ENCODE measurements at regions not wholly inside any gene's neighbourhood (a gene's known extent, or its start where the extent isn't known, plus 50 kb on each side); places are given as distances from the start of the nearest gene placed in this dataset.

GRCh38 chr3:24756101-24756888, 261.6 kb upstream of the THRB start:
- H3K4me2 ChIP-seq (ENCODE audit: low read length): no peak overlapping the region
- H3F3A ChIP-seq (ENCODE audit: insufficient read depth, low read length, poor library complexity, severe bottlenecking): no peaks in the 10 kb centered on the region
- no peak overlapping the region for H3K9ac ChIP-seq (ENCODE audit: low read length)
- no peaks in the 10 kb centered on the region for H3K9me2 ChIP-seq (ENCODE audit: insufficient read depth, low read length)
- H3K36me3 ChIP-seq (ENCODE audit: insufficient read depth, low read length): no peaks in the 10 kb centered on the region
- peak overlapping the region; percentile 26 for H3K27ac ChIP-seq (ENCODE audit: low read length)
- TF ChIP-seq, protein P1, sequence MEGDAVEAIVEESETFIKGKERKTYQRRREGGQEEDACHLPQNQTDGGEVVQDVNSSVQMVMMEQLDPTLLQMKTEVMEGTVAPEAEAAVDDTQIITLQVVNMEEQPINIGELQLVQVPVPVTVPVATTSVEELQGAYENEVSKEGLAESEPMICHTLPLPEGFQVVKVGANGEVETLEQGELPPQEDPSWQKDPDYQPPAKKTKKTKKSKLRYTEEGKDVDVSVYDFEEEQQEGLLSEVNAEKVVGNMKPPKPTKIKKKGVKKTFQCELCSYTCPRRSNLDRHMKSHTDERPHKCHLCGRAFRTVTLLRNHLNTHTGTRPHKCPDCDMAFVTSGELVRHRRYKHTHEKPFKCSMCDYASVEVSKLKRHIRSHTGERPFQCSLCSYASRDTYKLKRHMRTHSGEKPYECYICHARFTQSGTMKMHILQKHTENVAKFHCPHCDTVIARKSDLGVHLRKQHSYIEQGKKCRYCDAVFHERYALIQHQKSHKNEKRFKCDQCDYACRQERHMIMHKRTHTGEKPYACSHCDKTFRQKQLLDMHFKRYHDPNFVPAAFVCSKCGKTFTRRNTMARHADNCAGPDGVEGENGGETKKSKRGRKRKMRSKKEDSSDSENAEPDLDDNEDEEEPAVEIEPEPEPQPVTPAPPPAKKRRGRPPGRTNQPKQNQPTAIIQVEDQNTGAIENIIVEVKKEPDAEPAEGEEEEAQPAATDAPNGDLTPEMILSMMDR (IDR thresholded peaks at IDR 0.05; ENCODE audit: poor library complexity, severe bottlenecking): no peak
- TF ChIP-seq MXI1 (conservative IDR thresholded peaks at IDR 0.05; ENCODE audit: poor library complexity, severe bottlenecking) (no peak), TAF1 (IDR thresholded peaks at IDR 0.05; ENCODE audit: low read depth) (no peak), RAD21 (conservative IDR thresholded peaks at IDR 0.05) (no peak), POLR2AphosphoS5 (IDR thresholded peaks at IDR 0.05) (peak; percentile 11), SMC3 (conservative IDR thresholded peaks at IDR 0.05; ENCODE audit: poor library complexity) (no peak), EP300 (conservative IDR thresholded peaks at IDR 0.05; ENCODE audit: poor library complexity, severe bottlenecking) (no peak), EZH2 (IDR thresholded peaks at IDR 0.05; ENCODE audit: borderline replicate concordance, insufficient read depth, low read length, poor library complexity, severe bottlenecking) (no peak), REST (IDR thresholded peaks at IDR 0.05; ENCODE audit: borderline replicate concordance) (peak; percentile 67)
- H3K4me3 ChIP-seq (ENCODE audit: low read length): no peak overlapping the region
- no peaks in the 10 kb centered on the region for H3K9me3 ChIP-seq (ENCODE audit: low read length)
- no peak overlapping the region for H2AFZ ChIP-seq (ENCODE audit: low read depth, low read length)
- no peaks in the 10 kb centered on the region for H4K20me1 ChIP-seq (ENCODE audit: insufficient read depth)
- no peaks in the 10 kb centered on the region for H3K79me2 ChIP-seq (replicated peaks; ENCODE audit: insufficient read depth, low read length)
- no peaks in the 10 kb centered on the region for H3K27me3 ChIP-seq (ENCODE audit: insufficient read depth, low read depth, low read length)

DNA sequence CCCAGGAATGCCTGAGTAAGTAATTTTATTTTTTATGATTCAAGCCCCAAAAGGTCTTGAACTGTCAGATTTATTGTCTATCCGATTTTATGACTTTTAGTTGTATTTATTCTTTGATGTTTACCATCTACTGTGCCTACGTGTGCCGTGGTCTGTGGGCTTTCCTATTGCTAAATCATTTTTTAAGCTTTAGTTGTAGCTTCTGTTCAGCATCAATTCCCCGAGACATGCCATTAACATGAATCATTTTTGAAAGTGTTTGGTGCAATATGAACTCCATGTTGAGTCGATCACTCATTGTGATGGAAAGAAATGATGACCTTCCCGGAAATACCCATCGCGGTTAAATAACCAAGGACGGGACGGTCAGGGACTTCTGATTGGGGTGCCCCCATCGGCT, 268.7 kb upstream of the THRB start:
- Histone ChIP-seq H3K9me2 (ENCODE audit: insufficient read depth, low read length) (no peaks in the 10 kb centered on the region), H3K79me2 (replicated peaks; ENCODE audit: insufficient read depth, low read length) (no peaks in the 10 kb centered on the region), H2AFZ (ENCODE audit: low read depth, low read length) (no peak overlapping the region), H3F3A (ENCODE audit: insufficient read depth, low read length, poor library complexity, severe bottlenecking) (no peaks in the 10 kb centered on the region), H3K9me3 (ENCODE audit: low read length) (no peaks in the 10 kb centered on the region), H3K27ac (ENCODE audit: low read length) (no peak overlapping the region), H3K4me3 (ENCODE audit: low read length) (no peak overlapping the region), H4K20me1 (ENCODE audit: insufficient read depth) (no peaks in the 10 kb centered on the region), H3K36me3 (ENCODE audit: insufficient read depth, low read length) (no peaks in the 10 kb centered on the region), H3K9ac (ENCODE audit: low read length) (no peak overlapping the region), H3K27me3 (ENCODE audit: insufficient read depth, low read depth, low read length) (no peaks in the 10 kb centered on the region), H3K4me2 (ENCODE audit: low read length) (no peak overlapping the region)
- TF ChIP-seq, protein P1 (IDR thresholded peaks at IDR 0.05; ENCODE audit: poor library complexity, severe bottlenecking): no peak
- TF ChIP-seq TAF1 (IDR thresholded peaks at IDR 0.05; ENCODE audit: low read depth) (no peak), EP300 (conservative IDR thresholded peaks at IDR 0.05; ENCODE audit: poor library complexity, severe bottlenecking) (no peak), MXI1 (conservative IDR thresholded peaks at IDR 0.05; ENCODE audit: poor library complexity, severe bottlenecking) (no peak), REST (IDR thresholded peaks at IDR 0.05; ENCODE audit: borderline replicate concordance) (no peak), RAD21 (conservative IDR thresholded peaks at IDR 0.05) (no peak), SMC3 (conservative IDR thresholded peaks at IDR 0.05; ENCODE audit: poor library complexity) (no peak), POLR2AphosphoS5 (IDR thresholded peaks at IDR 0.05) (no peak), EZH2 (IDR thresholded peaks at IDR 0.05; ENCODE audit: borderline replicate concordance, insufficient read depth, low read length, poor library complexity, severe bottlenecking) (no peak)
